Smooth muscle cell (in vitro differentiated cells): ENCODE measurements at regions not wholly inside any gene's neighbourhood (a gene's known extent, or its start where the extent isn't known, plus 50 kb on each side); places are given as distances from the start of the nearest gene placed in this dataset. TPM values are rescaled to one million over a fixed set of nuclear protein-coding genes. Genes with fewer than 3 reads are reported as not detected.

Source experiments
- DNase-seq: peaks from one replicate; lab custom pipeline; 2025; ENCODE audit not compliant: unreplicated experiment; lab: John Stamatoyannopoulos, UW
- H2AFZ ChIP-seq: fragments of 200-600 bp; sonication (generic); 2 replicates; pipeline ENCODE4 v1.6.0; 2016; ENCODE audit warnings: antibody characterized with exemption, low read depth, mild to moderate bottlenecking
- H3F3A ChIP-seq: fragments of 200-600 bp; sonication (generic); 2 replicates; pipeline ENCODE4 v1.6.0; 2017; ENCODE audit warnings: antibody characterized with exemption, low read depth
- H3K27ac ChIP-seq: fragments of 200-600 bp; sonication (generic); 2 replicates; pipeline ENCODE4 v1.5.1; 2016; ENCODE audit warnings: low read depth, mild to moderate bottlenecking
- H3K27me3 ChIP-seq: fragments of 200-600 bp; sonication (generic); 2 replicates; pipeline ENCODE4 v1.6.1; 2016; ENCODE audit warnings: low read depth, mild to moderate bottlenecking
- H3K36me3 ChIP-seq: fragments of 200-600 bp; sonication (generic); 2 replicates; pipeline ENCODE4 v1.5.1; 2016; ENCODE audit warnings: low read depth
- H3K4me1 ChIP-seq: fragments of 200-600 bp; sonication (generic); 2 replicates; pipeline ENCODE4 v1.5.1; 2016; ENCODE audit warnings: low read depth
- H3K4me2 ChIP-seq: fragments of 200-600 bp; sonication (generic); 2 replicates; pipeline ENCODE4 v1.6.0; 2016; ENCODE audit warnings: mild to moderate bottlenecking
- H3K4me3 ChIP-seq: fragments of 200-600 bp; sonication (generic); 2 replicates; pipeline ENCODE4 v1.5.1; 2016; ENCODE audit warnings: mild to moderate bottlenecking
- H3K79me2 ChIP-seq: fragments of 200-600 bp; sonication (generic); 2 replicates; pipeline ENCODE4 v1.6.0; 2016; ENCODE audit warnings: low read depth, mild to moderate bottlenecking
- H3K9ac ChIP-seq: fragments of 200-600 bp; sonication (generic); 2 replicates; pipeline ENCODE4 v1.6.0; 2016; ENCODE audit warnings: low read depth
- H3K9me3 ChIP-seq: fragments of 200-600 bp; sonication (generic); replicated peaks from 2 replicates; pipeline ENCODE4 v1.5.1; 2016; ENCODE audit warnings: low read depth
- H4K20me1 ChIP-seq: fragments of 200-600 bp; sonication (generic); 2 replicates; pipeline ENCODE4 v1.6.0; 2016; ENCODE audit warnings: low read depth
- WGBS: methylation state at CpG from one replicate; pipeline ENCODE4 v1.1.7; 2016; ENCODE audit warnings: low lambda C conversion rate; 5-methylcytosine and 5-hydroxymethylcytosine counted together
- small RNA-seq: library from RNA; depleted of rRNA; stranded (forward); fragments of <200 nt; gene quantifications from one replicate; pipeline ENCODE3, GENCODE V24; 2014
- TF ChIP-seq, protein P1 (sequence below): fragments of 200-600 bp; sonication (generic); IDR thresholded peaks from 2 replicates; pipeline ENCODE4 v1.5.1; 2017; ENCODE audit warnings: borderline replicate concordance, mild to moderate bottlenecking, antibody characterized with exemption; ENCODE audit not compliant: insufficient read depth, poor library complexity, severe bottlenecking

DNA sequence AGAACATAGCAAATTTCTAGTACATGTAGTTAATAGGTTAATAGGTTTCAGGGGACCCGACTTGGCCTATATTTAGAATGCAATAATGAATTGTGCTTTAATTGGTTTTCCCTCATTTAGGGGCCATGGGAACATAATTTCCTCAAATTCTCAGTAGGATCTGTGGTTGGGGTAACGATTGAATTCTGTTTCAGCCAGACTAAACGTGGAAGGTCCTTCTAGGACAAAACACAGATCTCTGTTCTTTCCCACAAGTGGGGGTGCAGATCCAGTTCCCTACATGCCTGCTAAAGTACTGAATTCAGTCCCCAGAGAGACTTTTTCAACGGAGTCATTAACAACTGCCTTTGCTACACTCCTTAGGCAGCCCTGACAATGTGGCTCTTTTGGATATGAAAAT, 50.7 kb upstream of the AGBL1 start:
- no peaks in the 10 kb centered on the region for H3F3A ChIP-seq
- H3K27ac ChIP-seq, result no peak overlapping the region
- TF ChIP-seq, protein P1, sequence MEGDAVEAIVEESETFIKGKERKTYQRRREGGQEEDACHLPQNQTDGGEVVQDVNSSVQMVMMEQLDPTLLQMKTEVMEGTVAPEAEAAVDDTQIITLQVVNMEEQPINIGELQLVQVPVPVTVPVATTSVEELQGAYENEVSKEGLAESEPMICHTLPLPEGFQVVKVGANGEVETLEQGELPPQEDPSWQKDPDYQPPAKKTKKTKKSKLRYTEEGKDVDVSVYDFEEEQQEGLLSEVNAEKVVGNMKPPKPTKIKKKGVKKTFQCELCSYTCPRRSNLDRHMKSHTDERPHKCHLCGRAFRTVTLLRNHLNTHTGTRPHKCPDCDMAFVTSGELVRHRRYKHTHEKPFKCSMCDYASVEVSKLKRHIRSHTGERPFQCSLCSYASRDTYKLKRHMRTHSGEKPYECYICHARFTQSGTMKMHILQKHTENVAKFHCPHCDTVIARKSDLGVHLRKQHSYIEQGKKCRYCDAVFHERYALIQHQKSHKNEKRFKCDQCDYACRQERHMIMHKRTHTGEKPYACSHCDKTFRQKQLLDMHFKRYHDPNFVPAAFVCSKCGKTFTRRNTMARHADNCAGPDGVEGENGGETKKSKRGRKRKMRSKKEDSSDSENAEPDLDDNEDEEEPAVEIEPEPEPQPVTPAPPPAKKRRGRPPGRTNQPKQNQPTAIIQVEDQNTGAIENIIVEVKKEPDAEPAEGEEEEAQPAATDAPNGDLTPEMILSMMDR, result no peak
- no peaks in the 10 kb centered on the region for H3K9me3 ChIP-seq
- no peaks in the 10 kb centered on the region for H3K79me2 ChIP-seq
- H3K27me3 ChIP-seq, result peaks cover 20% of the 10 kb centered on the region
- no peak overlapping the region for H3K4me3 ChIP-seq
- no peak overlapping the region for H3K9ac ChIP-seq
- H2AFZ ChIP-seq, result no peak overlapping the region
- no peaks in the 10 kb centered on the region for H3K36me3 ChIP-seq
- no peaks in the 10 kb centered on the region for H3K4me1 ChIP-seq
- no peak overlapping the region for H3K4me2 ChIP-seq
- DNase-seq, result no peak
- 85% methylated on average over 4 of the region's 4 CpGs for WGBS
- no peaks in the 10 kb centered on the region for H4K20me1 ChIP-seq

Small RNA genes in the stretch of these regions (small RNA-seq; reads per million reads assigned to genes)
- gene AC104229.1, result not detected
